Skeletal muscle tissue (tissue), 3 donors: ENCODE measurements at regions not wholly inside any gene's neighbourhood (a gene's known extent, or its start where the extent isn't known, plus 50 kb on each side); places are given as distances from the start of the nearest gene placed in this dataset.
"Not testable (repeated sequence)": the region's sequence is repeated elsewhere in the genome, so short reads cannot be mapped to it uniquely, and the experiment has no call there.

Experiments
- H3K27ac ChIP-seq: one replicate; pipeline ENCODE4 v1.7.0; 2013; ENCODE audit warnings: mild to moderate bottlenecking, low read depth, low read length, inconsistent platforms
- H3K27me3 ChIP-seq, 3 donors: one replicate each; pipeline ENCODE4 v1.7.0; 2013; ENCODE audit warnings: low read length in 3 of 3; ENCODE audit not compliant: control insufficient read depth in 3 of 3, insufficient read depth in 3 of 3
- H3K36me3 ChIP-seq, 3 donors: one replicate each; pipeline ENCODE4 v1.7.0; 2013; ENCODE audit warnings: low read length in 3 of 3; ENCODE audit not compliant: control insufficient read depth in 3 of 3, insufficient read depth in 3 of 3
- H3K4me1 ChIP-seq, 3 donors: one replicate each; pipeline ENCODE4 v1.7.0; 2013; ENCODE audit warnings: low read length in 3 of 3, mild to moderate bottlenecking in 3 of 3; ENCODE audit not compliant: control insufficient read depth in 3 of 3, insufficient read depth in 3 of 3
- H3K4me3 ChIP-seq, 3 donors: one replicate each; pipeline ENCODE4 v1.7.0; 2013; ENCODE audit warnings: low read length in 3 of 3
- H3K9ac ChIP-seq, 3 donors: one replicate each; pipeline ENCODE4 v1.7.0; 2013; ENCODE audit warnings: low read length in 3 of 3, mild to moderate bottlenecking in 3 of 3, moderate library complexity in 2 of 3, low read depth in 1 of 3
- H3K9me3 ChIP-seq, 3 donors: one replicate each; pipeline ENCODE4 v1.7.0; 2013; ENCODE audit warnings: low read length in 3 of 3; ENCODE audit not compliant: control insufficient read depth in 3 of 3
- donor health status: Osteomylitis.

GRCh38 chr12:124070394-124071074 lies 97.5 kb downstream of the ZNF664 start:
- H3K36me3 ChIP-seq, H3K9me3 ChIP-seq, H3K27ac ChIP-seq, H3K4me3 ChIP-seq, H3K4me1 ChIP-seq, H3K27me3 ChIP-seq, H3K9ac ChIP-seq: not testable (repeated sequence)

DNA sequence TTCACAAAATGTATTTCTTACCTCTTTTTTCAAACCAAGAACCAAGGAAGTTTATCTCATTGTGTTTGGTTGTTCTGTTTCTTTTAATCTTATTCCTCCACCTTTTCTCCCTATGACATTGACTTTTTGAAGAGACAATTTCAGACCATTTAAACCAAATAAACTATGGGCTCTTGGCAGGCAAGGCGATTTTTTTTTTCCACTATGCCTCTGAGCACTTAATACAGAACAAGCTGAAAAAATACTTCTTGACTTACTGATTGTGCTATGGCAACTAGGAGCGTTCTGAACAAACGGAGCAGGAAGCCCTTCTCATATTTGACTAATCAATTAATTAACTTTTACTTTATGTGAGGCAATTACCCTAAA lies 98.0 kb downstream of the ZNF664 start:
- Histone ChIP-seq H3K36me3 (no peaks in the 10 kb centered on the region), H3K9me3 (peaks cover 0 to 3% (median 2%) of the 10 kb centered on the region in 3 donors), H3K27ac (no peak overlapping the region), H3K4me3 (no peak overlapping the region), H3K4me1 (no peaks in the 10 kb centered on the region), H3K9ac (no peak overlapping the region), H3K27me3 (no peaks in the 10 kb centered on the region)

- Histone ChIP-seq H3K36me3 (no peaks in the 10 kb centered on the region), H3K4me3 (no peak overlapping the region), H3K4me1 (no peaks in the 10 kb centered on the region), H3K27ac (no peak overlapping the region), H3K9me3 (no peaks in the 10 kb centered on the region), H3K27me3 (no peaks in the 10 kb centered on the region), H3K9ac (no peak overlapping the region)
Measured at GRCh38 chr12:124073356-124074035, 100.5 kb downstream of the ZNF664 start.

GRCh38 chr12:124075841-124076240 lies 102.8 kb downstream of the ZNF664 start:
- Histone ChIP-seq H3K9ac (no peak overlapping the region), H3K9me3 (no peaks in the 10 kb centered on the region), H3K27me3 (no peaks in the 10 kb centered on the region), H3K4me1 (no peaks in the 10 kb centered on the region), H3K27ac (no peak overlapping the region), H3K36me3 (no peaks in the 10 kb centered on the region), H3K4me3 (no peak overlapping the region)

DNA sequence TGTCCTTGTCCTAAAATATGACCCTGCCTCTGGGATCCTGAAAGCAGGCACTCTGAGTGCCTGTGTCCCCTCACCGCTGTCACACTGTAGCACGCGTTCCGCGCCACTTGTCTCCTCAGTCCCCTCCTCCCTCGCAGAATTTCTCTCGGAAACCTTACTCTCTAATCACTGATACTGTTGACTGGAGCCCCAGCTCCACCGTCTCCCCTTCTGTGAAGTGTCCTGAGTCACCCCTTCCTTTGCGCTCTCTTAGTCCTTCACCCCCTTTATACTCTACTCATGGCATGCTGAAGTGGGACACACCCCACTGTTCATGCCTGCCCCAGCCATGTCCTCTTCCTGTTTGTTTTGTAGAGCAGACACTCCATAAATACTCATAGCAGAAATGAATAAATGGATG lies 104.7 kb downstream of the ZNF664 start:
- no peak overlapping the region for H3K9ac ChIP-seq
- H3K27ac ChIP-seq, result no peak overlapping the region
- no peaks in the 10 kb centered on the region for H3K9me3 ChIP-seq
- no peaks in the 10 kb centered on the region for H3K27me3 ChIP-seq
- H3K4me3 ChIP-seq, result no peak overlapping the region
- H3K36me3 ChIP-seq, result no peaks in the 10 kb centered on the region
- H3K4me1 ChIP-seq, result no peaks in the 10 kb centered on the region

DNA sequence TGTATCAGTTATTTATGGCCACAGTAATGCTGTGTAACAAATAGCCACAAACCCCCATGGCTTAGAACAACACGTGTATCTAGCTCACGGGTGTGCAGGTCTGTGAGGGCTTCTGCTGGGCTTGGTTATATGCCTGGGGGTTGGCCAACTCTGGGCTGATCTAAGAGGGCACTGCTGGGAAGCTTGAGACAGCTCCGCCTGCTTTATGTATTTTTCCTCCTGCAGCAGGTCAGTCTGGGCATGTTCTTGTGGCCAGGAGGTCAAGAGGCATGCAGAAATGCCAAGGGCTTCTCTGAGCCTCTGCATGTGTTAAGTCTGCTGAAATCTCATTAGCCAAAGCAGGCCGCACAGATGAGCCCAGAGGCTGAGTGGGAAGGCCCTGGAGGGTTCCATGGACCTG lies 105.8 kb downstream of the ZNF664 start:
- H3K27me3 ChIP-seq, result no peaks in the 10 kb centered on the region
- no peak overlapping the region for H3K9ac ChIP-seq
- no peak overlapping the region for H3K27ac ChIP-seq
- no peak overlapping the region for H3K4me3 ChIP-seq
- H3K36me3 ChIP-seq, result no peaks in the 10 kb centered on the region
- no peaks in the 10 kb centered on the region for H3K9me3 ChIP-seq
- no peaks in the 10 kb centered on the region for H3K4me1 ChIP-seq

- Histone ChIP-seq H3K4me1 (no peaks in the 10 kb centered on the region), H3K4me3 (no peak overlapping the region), H3K27ac (no peak overlapping the region), H3K9ac (no peak overlapping the region), H3K36me3 (no peaks in the 10 kb centered on the region), H3K27me3 (no peaks in the 10 kb centered on the region), H3K9me3 (no peaks in the 10 kb centered on the region)
Measured at GRCh38 chr12:124080649-124081048, 107.6 kb downstream of the ZNF664 start.

GRCh38 chr12:124082012-124082411 lies 109.0 kb downstream of the ZNF664 start:
- Histone ChIP-seq H3K27me3 (peaks cover 0 to 3% (median 0%) of the 10 kb centered on the region in 3 donors), H3K9me3 (no peaks in the 10 kb centered on the region), H3K4me1 (no peaks in the 10 kb centered on the region), H3K9ac (no peak overlapping the region), H3K4me3 (no peak overlapping the region), H3K36me3 (no peaks in the 10 kb centered on the region), H3K27ac (no peak overlapping the region)

- H3K27ac ChIP-seq, result no peak overlapping the region
- H3K36me3 ChIP-seq, result no peaks in the 10 kb centered on the region
- H3K4me3 ChIP-seq, result no peak overlapping the region
- H3K9ac ChIP-seq, result no peak overlapping the region
- H3K4me1 ChIP-seq, result no peaks in the 10 kb centered on the region
- H3K27me3 ChIP-seq, result peaks cover 0 to 3% (median 0%) of the 10 kb centered on the region in 3 donors
- no peaks in the 10 kb centered on the region for H3K9me3 ChIP-seq
Measured at GRCh38 chr12:124082687-124083086, 109.7 kb downstream of the ZNF664 start.

- H3K27ac ChIP-seq, result no peak overlapping the region
- no peaks in the 10 kb centered on the region for H3K4me1 ChIP-seq
- peaks cover 0 to 3% (median 0%) of the 10 kb centered on the region in 3 donors for H3K27me3 ChIP-seq
- no peaks in the 10 kb centered on the region for H3K36me3 ChIP-seq
- H3K9me3 ChIP-seq, result no peaks in the 10 kb centered on the region
- H3K4me3 ChIP-seq, result no peak overlapping the region
- H3K9ac ChIP-seq, result no peak overlapping the region
Measured at GRCh38 chr12:124083708-124084107, 110.7 kb downstream of the ZNF664 start.
